ENCODE measurements at regions not wholly inside any gene's neighbourhood (a gene's known extent, or its start where the extent isn't known, plus 50 kb on each side); places are given as distances from the start of the nearest gene placed in this dataset.

GRCh38 chr12:87196321-87196720 is 832.9 kb downstream of the C12orf50 start:
- TF ChIP-seq CTCF (IDR thresholded peaks at IDR 0.05) (no peak), POLR2A (IDR thresholded peaks at IDR 0.05) (no peak), POLR2AphosphoS5 (IDR thresholded peaks at IDR 0.05) (no peak)
